HEK293T (cell line): ENCODE measurements at regions not wholly inside any gene's neighbourhood (a gene's known extent, or its start where the extent isn't known, plus 50 kb on each side); places are given as distances from the start of the nearest gene placed in this dataset.

Experiments
- BHLHE40 ChIP-seq: fragments of 450-650 bp; IDR thresholded peaks from 2 replicates; pipeline ENCODE4 v1.6.1; 2016; ENCODE audit warnings: mild to moderate bottlenecking, moderate library complexity, borderline replicate concordance
- CTBP1 ChIP-seq: fragments of 450-650 bp; IDR thresholded peaks from 2 replicates; pipeline ENCODE4 v1.6.1; 2016; ENCODE audit warnings: borderline replicate concordance
- ELF4 ChIP-seq: fragments of 450-650 bp; IDR thresholded peaks from 2 replicates; pipeline ENCODE4 v1.6.1; 2017; ENCODE audit warnings: antibody characterized with exemption
- FOXA1 ChIP-seq: fragments of 450-650 bp; IDR thresholded peaks from 2 replicates; pipeline ENCODE4 v1.6.1; 2016; ENCODE audit warnings: mild to moderate bottlenecking
- FOXM1 ChIP-seq: fragments of 450-650 bp; IDR thresholded peaks from 2 replicates; pipeline ENCODE4 v1.6.1; 2017; ENCODE audit warnings: mild to moderate bottlenecking, borderline replicate concordance
- HDGF ChIP-seq: fragments of 450-650 bp; IDR thresholded peaks from 2 replicates; pipeline ENCODE4 v1.6.1; 2017; ENCODE audit warnings: antibody characterized with exemption, borderline replicate concordance
- L3MBTL2 ChIP-seq: fragments of 450-650 bp; conservative IDR thresholded peaks from 2 replicates; pipeline ENCODE4 v1.6.1; 2016; ENCODE audit warnings: mild to moderate bottlenecking
- LEF1 ChIP-seq: fragments of 450-650 bp; IDR thresholded peaks from 2 replicates; pipeline ENCODE4 v1.6.1; 2017; ENCODE audit warnings: mild to moderate bottlenecking, borderline replicate concordance
- NFRKB ChIP-seq: fragments of 450-650 bp; IDR thresholded peaks from 2 replicates; pipeline ENCODE4 v1.6.1; 2016; ENCODE audit warnings: mild to moderate bottlenecking, moderate library complexity
- SP1 ChIP-seq: fragments of 450-650 bp; IDR thresholded peaks from 2 replicates; pipeline ENCODE4 v1.6.1; 2017
- SUZ12 ChIP-seq: fragments of 450-650 bp; IDR thresholded peaks from 2 replicates; pipeline ENCODE4 v1.6.1; 2016; ENCODE audit warnings: mild to moderate bottlenecking
- TARDBP ChIP-seq: fragments of 450-650 bp; IDR thresholded peaks from 2 replicates; pipeline ENCODE4 v1.6.1; 2016
- ZNF384 ChIP-seq: fragments of 450-650 bp; IDR thresholded peaks from 2 replicates; pipeline ENCODE4 v1.6.1; 2016
- TF ChIP-seq, protein P1 (sequence below): fragments of 450-650 bp; IDR thresholded peaks from 2 replicates; pipeline ENCODE4 v1.6.1; 2016

DNA sequence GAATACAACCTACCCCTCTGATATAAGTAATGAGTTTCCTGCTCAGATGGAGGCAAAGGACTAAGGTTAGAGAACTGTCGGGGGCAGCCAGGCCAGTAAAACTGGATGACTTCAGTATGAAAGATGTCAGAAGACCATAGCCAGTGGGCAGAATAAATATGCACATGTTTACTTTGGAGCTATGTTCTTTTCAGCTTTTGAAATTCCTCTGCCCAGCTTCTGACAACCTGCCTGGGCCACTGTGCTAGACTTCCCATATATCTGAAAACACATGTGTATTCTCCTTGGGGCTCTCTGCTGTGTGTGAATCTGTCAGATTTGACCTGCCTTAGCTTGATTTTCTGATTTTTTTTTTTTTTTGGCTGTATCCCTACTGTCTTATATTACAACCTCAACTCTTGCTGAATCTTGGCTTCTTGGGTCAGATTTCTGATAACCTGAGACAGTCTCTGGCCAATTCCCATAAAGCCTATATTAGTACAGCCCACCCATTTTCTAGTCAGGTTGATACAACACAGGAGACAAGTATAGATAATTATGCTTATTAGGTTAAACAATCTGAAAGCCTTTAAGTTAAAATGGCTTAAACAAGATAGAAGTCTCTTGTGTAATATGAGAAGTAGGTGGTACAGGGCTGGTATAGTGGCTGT lies 76.6 kb upstream of the PRLR start:
- TF ChIP-seq ZNF384 (no peak), FOXA1 (no peak), CTBP1 (no peak), TARDBP (no peak), BHLHE40 (no peak), SUZ12 (no peak), FOXM1 (no peak), NFRKB (no peak), HDGF (no peak), SP1 (no peak), LEF1 (no peak), ELF4 (no peak), L3MBTL2 (no peak)
- TF ChIP-seq, protein P1, sequence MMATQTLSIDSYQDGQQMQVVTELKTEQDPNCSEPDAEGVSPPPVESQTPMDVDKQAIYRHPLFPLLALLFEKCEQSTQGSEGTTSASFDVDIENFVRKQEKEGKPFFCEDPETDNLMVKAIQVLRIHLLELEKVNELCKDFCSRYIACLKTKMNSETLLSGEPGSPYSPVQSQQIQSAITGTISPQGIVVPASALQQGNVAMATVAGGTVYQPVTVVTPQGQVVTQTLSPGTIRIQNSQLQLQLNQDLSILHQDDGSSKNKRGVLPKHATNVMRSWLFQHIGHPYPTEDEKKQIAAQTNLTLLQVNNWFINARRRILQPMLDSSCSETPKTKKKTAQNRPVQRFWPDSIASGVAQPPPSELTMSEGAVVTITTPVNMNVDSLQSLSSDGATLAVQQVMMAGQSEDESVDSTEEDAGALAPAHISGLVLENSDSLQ = no peak
